K562 (cell line): ENCODE measurements at regions not wholly inside any gene's neighbourhood (a gene's known extent, or its start where the extent isn't known, plus 50 kb on each side); places are given as distances from the start of the nearest gene placed in this dataset.
"Not testable (repeated sequence)": the region's sequence is repeated elsewhere in the genome, so short reads cannot be mapped to it uniquely, and the experiment has no call there.

Experiments
- CTCF ChIP-seq, 3 experiments: IDR thresholded peaks in 2 of 3; conservative IDR thresholded peaks in 1 of 3; 2 replicates each; pipeline ENCODE4 v1.5.1; 2011 to 2012; ENCODE audit warnings: low read length in 3 of 3, mild to moderate bottlenecking in 3 of 3, control low read depth in 2 of 3, improper control_type of control experiment in 1 of 3, inconsistent platforms in 1 of 3, low read depth in 1 of 3, mixed read lengths in 1 of 3, moderate library complexity in 1 of 3; ENCODE audit not compliant: insufficient read depth in 2 of 3
- RAD21 ChIP-seq, 2 experiments: fragments of 250-450 bp in 1 of 2; fragments of 450-650 bp in 1 of 2; sonication (Bioruptor Pico) in 1 of 2; formaldehyde crosslinking in 1 of 2; IDR thresholded peaks in 1 of 2; conservative IDR thresholded peaks in 1 of 2; 2 replicates each; pipeline versions ENCODE4 v1.4.0 to v1.8.0; 2020 to 2022; ENCODE audit warnings: mild to moderate bottlenecking in 2 of 2, moderate library complexity in 1 of 2

- not testable (repeated sequence) for TF ChIP-seq RAD21 (CRISPR knock-in tag; conservative IDR thresholded peaks at IDR 0.05 in 1 of 2, IDR thresholded peaks at IDR 0.05 in 1 of 2); CTCF (IDR thresholded peaks at IDR 0.05 in 2 of 3, conservative IDR thresholded peaks at IDR 0.05 in 1 of 3; ENCODE audit: insufficient read depth in 2 of 3, low read depth in 1 of 3, low read length in 3 of 3)
Measured at GRCh38 chr17:53748159-53748820, 74.4 kb upstream of the KIF2B start.
